Lung microvascular endothelial cell (primary cell): ENCODE measurements at regions not wholly inside any gene's neighbourhood (a gene's known extent, or its start where the extent isn't known, plus 50 kb on each side); places are given as distances from the start of the nearest gene placed in this dataset.
"Not testable (repeated sequence)": the region's sequence is repeated elsewhere in the genome, so short reads cannot be mapped to it uniquely, and the experiment has no call there.

Experiments used
- DNase-seq, 2 donors: peaks; one replicate each; pipeline versions ENCODE4 v3.0.0 to v3.0.0-alpha.2; 2010; ENCODE audit warnings: low read depth in 2 of 2

- no peak for DNase-seq
These were observed 120.8 kb upstream of the CHORDC1 start for GRCh38 chr11:90343673-90344072.

GRCh38 chr11:90341986-90342385 is 119.1 kb upstream of the CHORDC1 start:
- DNase-seq, result no peak

- no peak for DNase-seq
These were observed 109.6 kb upstream of the CHORDC1 start for GRCh38 chr11:90332415-90332814.

GRCh38 chr11:90330632-90331031 is 107.8 kb upstream of the CHORDC1 start:
- no peak for DNase-seq

GRCh38 chr11:90329043-90329442 is 106.2 kb upstream of the CHORDC1 start:
- no peak for DNase-seq

GRCh38 chr11:90326647-90327046 is 103.8 kb upstream of the CHORDC1 start:
- DNase-seq, result no peak

GRCh38 chr11:90323289-90323688 is 100.4 kb upstream of the CHORDC1 start:
- DNase-seq, result no peak

GRCh38 chr11:90321018-90321417 is 98.2 kb upstream of the CHORDC1 start:
- no peak for DNase-seq

GRCh38 chr11:90318651-90319050 is 95.8 kb upstream of the CHORDC1 start:
- DNase-seq, result no peak

- no peak for DNase-seq
These were observed 87.4 kb upstream of the CHORDC1 start for GRCh38 chr11:90310210-90310609.

GRCh38 chr11:90309693-90310092 is 86.8 kb upstream of the CHORDC1 start:
- no peak for DNase-seq

- no peak for DNase-seq
These were observed 71.7 kb upstream of the CHORDC1 start for GRCh38 chr11:90294526-90294925.

- DNase-seq, result no peak
These were observed 71.2 kb upstream of the CHORDC1 start for GRCh38 chr11:90294091-90294490.

- peak; percentile 14 to 28 for DNase-seq
These were observed 65.5 kb upstream of the CHORDC1 start for GRCh38 chr11:90288212-90288821.

GRCh38 chr11:90286640-90287039 is 63.8 kb upstream of the CHORDC1 start:
- DNase-seq, result no peak

GRCh38 chr11:90284171-90284570 is 61.3 kb upstream of the CHORDC1 start:
- no peak for DNase-seq

- DNase-seq, result not testable (repeated sequence)
These were observed 59.8 kb upstream of the CHORDC1 start for GRCh38 chr11:90282551-90283071.

GRCh38 chr11:90274362-90274761 is 51.5 kb upstream of the CHORDC1 start:
- no peak for DNase-seq
